ENCODE measurements at regions not wholly inside any gene's neighbourhood (a gene's known extent, or its start where the extent isn't known, plus 50 kb on each side); places are given as distances from the start of the nearest gene placed in this dataset.

- Histone ChIP-seq H3K27me3 (replicated peaks; ENCODE audit: control insufficient read depth, insufficient read depth, low read length) (no peaks in the 10 kb centered on the region), H3K36me3 (ENCODE audit: control insufficient read depth, insufficient read depth, low read length) (no peaks in the 10 kb centered on the region), H3K4me3 (replicated peaks; ENCODE audit: low read depth, low read length) (no peak overlapping the region)
- no peak for TF ChIP-seq CTCF (IDR thresholded peaks at IDR 0.05; ENCODE audit: insufficient read depth, low read length, poor library complexity, severe bottlenecking)
- DNase-seq (ENCODE audit: extremely low read depth, insufficient read length), result no peak
These were observed 870.2 kb downstream of the C4orf33 start for GRCh38 chr4:129966175-129966574.

GRCh38 chr4:129968366-129968765 is 872.4 kb downstream of the C4orf33 start:
- no peak overlapping the region for H3K4me3 ChIP-seq (replicated peaks; ENCODE audit: low read depth, low read length)
- no peaks in the 10 kb centered on the region for H3K36me3 ChIP-seq (ENCODE audit: control insufficient read depth, insufficient read depth, low read length)
- no peak for DNase-seq (ENCODE audit: extremely low read depth, insufficient read length)
- no peak for TF ChIP-seq CTCF (IDR thresholded peaks at IDR 0.05; ENCODE audit: insufficient read depth, low read length, poor library complexity, severe bottlenecking)
- H3K27me3 ChIP-seq (replicated peaks; ENCODE audit: control insufficient read depth, insufficient read depth, low read length), result no peaks in the 10 kb centered on the region

GRCh38 chr4:129968778-129969177 is 872.8 kb downstream of the C4orf33 start:
- Histone ChIP-seq H3K27me3 (replicated peaks; ENCODE audit: control insufficient read depth, insufficient read depth, low read length) (no peaks in the 10 kb centered on the region), H3K4me3 (replicated peaks; ENCODE audit: low read depth, low read length) (no peak overlapping the region), H3K36me3 (ENCODE audit: control insufficient read depth, insufficient read depth, low read length) (no peaks in the 10 kb centered on the region)
- TF ChIP-seq CTCF (IDR thresholded peaks at IDR 0.05; ENCODE audit: insufficient read depth, low read length, poor library complexity, severe bottlenecking), result no peak
- DNase-seq (ENCODE audit: extremely low read depth, insufficient read length), result no peak

- no peak for DNase-seq (ENCODE audit: extremely low read depth, insufficient read length)
- Histone ChIP-seq H3K27me3 (replicated peaks; ENCODE audit: control insufficient read depth, insufficient read depth, low read length) (no peaks in the 10 kb centered on the region), H3K36me3 (ENCODE audit: control insufficient read depth, insufficient read depth, low read length) (no peaks in the 10 kb centered on the region), H3K4me3 (replicated peaks; ENCODE audit: low read depth, low read length) (no peak overlapping the region)
- no peak for TF ChIP-seq CTCF (IDR thresholded peaks at IDR 0.05; ENCODE audit: insufficient read depth, low read length, poor library complexity, severe bottlenecking)
These were observed 874.8 kb downstream of the C4orf33 start for GRCh38 chr4:129970801-129971200.

- H3K4me3 ChIP-seq (replicated peaks; ENCODE audit: low read depth, low read length), result no peak overlapping the region
- DNase-seq (ENCODE audit: extremely low read depth, insufficient read length), result no peak
- H3K36me3 ChIP-seq (ENCODE audit: control insufficient read depth, insufficient read depth, low read length), result no peaks in the 10 kb centered on the region
- H3K27me3 ChIP-seq (replicated peaks; ENCODE audit: control insufficient read depth, insufficient read depth, low read length), result no peaks in the 10 kb centered on the region
- no peak for TF ChIP-seq CTCF (IDR thresholded peaks at IDR 0.05; ENCODE audit: insufficient read depth, low read length, poor library complexity, severe bottlenecking)
These were observed 875.5 kb downstream of the C4orf33 start for GRCh38 chr4:129971419-129971818.

GRCh38 chr4:129972257-129972656 is 876.3 kb downstream of the C4orf33 start:
- DNase-seq (ENCODE audit: extremely low read depth, insufficient read length), result no peak

More at GRCh38 chr4:129972257-129972656, 876.3 kb downstream of the C4orf33 start:
- Histone ChIP-seq H3K4me3 (replicated peaks; ENCODE audit: low read depth, low read length) (no peak overlapping the region), H3K27me3 (replicated peaks; ENCODE audit: control insufficient read depth, insufficient read depth, low read length) (no peaks in the 10 kb centered on the region), H3K36me3 (ENCODE audit: control insufficient read depth, insufficient read depth, low read length) (no peaks in the 10 kb centered on the region)
- no peak for TF ChIP-seq CTCF (IDR thresholded peaks at IDR 0.05; ENCODE audit: insufficient read depth, low read length, poor library complexity, severe bottlenecking)
